ENCODE measurements at regions not wholly inside any gene's neighbourhood (a gene's known extent, or its start where the extent isn't known, plus 50 kb on each side); places are given as distances from the start of the nearest gene placed in this dataset.

GRCh38 chr6:106799031-106799894 lies 169.9 kb downstream of the QRSL1 start:
- Histone ChIP-seq H3K9me3 (ENCODE audit: control insufficient read depth in 2 of 2, insufficient read depth in 1 of 2, low read length in 1 of 2) (no peaks in the 10 kb centered on the region), H3K27me3 (ENCODE audit: control insufficient read depth in 2 of 2, insufficient read depth in 1 of 2, low read length in 1 of 2) (peaks cover 0 to 6% of the 10 kb centered on the region in 2 donors), H3K4me3 (ENCODE audit: low read length in 2 of 2) (no peak overlapping the region), H3K4me1 (ENCODE audit: control insufficient read depth in 2 of 2, insufficient read depth in 2 of 2, low read length in 2 of 2) (peaks cover 0 to 4% of the 10 kb centered on the region in 2 donors), H3K36me3 (ENCODE audit: control insufficient read depth in 2 of 2, insufficient read depth in 2 of 2, low read length in 1 of 2) (no peaks in the 10 kb centered on the region), H3K27ac (ENCODE audit: low read depth in 1 of 2, low read length in 1 of 2) (no peak overlapping the region)
- peak in 2 of 9 donors; percentile 4 to 21 for DNase-seq (ENCODE audit: low read depth in 6 of 9, low spot score in 9 of 9)
- 41% methylated on average over 8 of the region's 8 CpGs for WGBS

- no peaks in the 10 kb centered on the region for H3K9me3 ChIP-seq (ENCODE audit: control insufficient read depth in 2 of 2, insufficient read depth in 1 of 2, low read length in 1 of 2)
- peaks cover 0 to 11% of the 10 kb centered on the region in 2 donors for H3K27me3 ChIP-seq (ENCODE audit: control insufficient read depth in 2 of 2, insufficient read depth in 1 of 2, low read length in 1 of 2)
- H3K4me3 ChIP-seq (ENCODE audit: low read length in 2 of 2), result no peak overlapping the region
- H3K27ac ChIP-seq (ENCODE audit: low read depth in 1 of 2, low read length in 1 of 2), result no peak overlapping the region
- peaks cover 0 to 4% of the 10 kb centered on the region in 2 donors for H3K4me1 ChIP-seq (ENCODE audit: control insufficient read depth in 2 of 2, insufficient read depth in 2 of 2, low read length in 2 of 2)
- 94% methylated on average over 2 of the region's 2 CpGs for WGBS
- no peak for DNase-seq (ENCODE audit: low read depth in 6 of 9, low spot score in 9 of 9)
- H3K36me3 ChIP-seq (ENCODE audit: control insufficient read depth in 2 of 2, insufficient read depth in 2 of 2, low read length in 1 of 2), result no peaks in the 10 kb centered on the region
Observed at GRCh38 chr6:106797186-106797585, 167.8 kb downstream of the QRSL1 start.

- Histone ChIP-seq H3K4me1 (ENCODE audit: control insufficient read depth in 2 of 2, insufficient read depth in 2 of 2, low read length in 2 of 2) (peaks cover 0 to 4% of the 10 kb centered on the region in 2 donors), H3K27ac (ENCODE audit: low read depth in 1 of 2, low read length in 1 of 2) (no peak overlapping the region), H3K36me3 (ENCODE audit: control insufficient read depth in 2 of 2, insufficient read depth in 2 of 2, low read length in 1 of 2) (no peaks in the 10 kb centered on the region), H3K9me3 (ENCODE audit: control insufficient read depth in 2 of 2, insufficient read depth in 1 of 2, low read length in 1 of 2) (no peaks in the 10 kb centered on the region), H3K27me3 (ENCODE audit: control insufficient read depth in 2 of 2, insufficient read depth in 1 of 2, low read length in 1 of 2) (peaks cover 0 to 11% of the 10 kb centered on the region in 2 donors), H3K4me3 (ENCODE audit: low read length in 2 of 2) (no peak overlapping the region)
- no peak for DNase-seq (ENCODE audit: low read depth in 6 of 9, low spot score in 9 of 9)
- 96% methylated on average over 1 of the region's 1 CpG for WGBS
Observed at GRCh38 chr6:106796781-106797180, 167.4 kb downstream of the QRSL1 start.

- no peaks in the 10 kb centered on the region for H3K36me3 ChIP-seq (ENCODE audit: control insufficient read depth in 2 of 2, insufficient read depth in 2 of 2, low read length in 1 of 2)
- peaks cover 0 to 11% of the 10 kb centered on the region in 2 donors for H3K27me3 ChIP-seq (ENCODE audit: control insufficient read depth in 2 of 2, insufficient read depth in 1 of 2, low read length in 1 of 2)
- H3K4me3 ChIP-seq (ENCODE audit: low read length in 2 of 2), result no peak overlapping the region
- WGBS, result 91% methylated on average over 2 of the region's 2 CpGs
- H3K4me1 ChIP-seq (ENCODE audit: control insufficient read depth in 2 of 2, insufficient read depth in 2 of 2, low read length in 2 of 2), result peaks cover 0 to 4% of the 10 kb centered on the region in 2 donors
- no peak overlapping the region for H3K27ac ChIP-seq (ENCODE audit: low read depth in 1 of 2, low read length in 1 of 2)
- DNase-seq (ENCODE audit: low read depth in 6 of 9, low spot score in 9 of 9), result no peak
- no peaks in the 10 kb centered on the region for H3K9me3 ChIP-seq (ENCODE audit: control insufficient read depth in 2 of 2, insufficient read depth in 1 of 2, low read length in 1 of 2)
Observed at GRCh38 chr6:106794129-106794528, 164.8 kb downstream of the QRSL1 start.

GRCh38 chr6:106792536-106793236 lies 163.3 kb downstream of the QRSL1 start:
- no peaks in the 10 kb centered on the region for H3K9me3 ChIP-seq (ENCODE audit: control insufficient read depth in 2 of 2, insufficient read depth in 1 of 2, low read length in 1 of 2)
- peaks cover 0 to 11% of the 10 kb centered on the region in 2 donors for H3K27me3 ChIP-seq (ENCODE audit: control insufficient read depth in 2 of 2, insufficient read depth in 1 of 2, low read length in 1 of 2)
- DNase-seq (ENCODE audit: low read depth in 6 of 9, low spot score in 9 of 9), result no peak
- no peak overlapping the region for H3K27ac ChIP-seq (ENCODE audit: low read depth in 1 of 2, low read length in 1 of 2)
- no peak overlapping the region for H3K4me3 ChIP-seq (ENCODE audit: low read length in 2 of 2)
- no peaks in the 10 kb centered on the region for H3K36me3 ChIP-seq (ENCODE audit: control insufficient read depth in 2 of 2, insufficient read depth in 2 of 2, low read length in 1 of 2)
- H3K4me1 ChIP-seq (ENCODE audit: control insufficient read depth in 2 of 2, insufficient read depth in 2 of 2, low read length in 2 of 2), result no peaks in the 10 kb centered on the region
- WGBS, result 88% methylated on average over 7 of the region's 7 CpGs

- no peak for DNase-seq (ENCODE audit: low read depth in 6 of 9, low spot score in 9 of 9)
- H3K4me1 ChIP-seq (ENCODE audit: control insufficient read depth in 2 of 2, insufficient read depth in 2 of 2, low read length in 2 of 2), result no peaks in the 10 kb centered on the region
- H3K27ac ChIP-seq (ENCODE audit: low read depth in 1 of 2, low read length in 1 of 2), result no peak overlapping the region
- 95% methylated on average over 8 of the region's 8 CpGs for WGBS
- H3K9me3 ChIP-seq (ENCODE audit: control insufficient read depth in 2 of 2, insufficient read depth in 1 of 2, low read length in 1 of 2), result no peaks in the 10 kb centered on the region
- peaks cover 0 to 10% of the 10 kb centered on the region in 2 donors for H3K27me3 ChIP-seq (ENCODE audit: control insufficient read depth in 2 of 2, insufficient read depth in 1 of 2, low read length in 1 of 2)
- no peaks in the 10 kb centered on the region for H3K36me3 ChIP-seq (ENCODE audit: control insufficient read depth in 2 of 2, insufficient read depth in 2 of 2, low read length in 1 of 2)
- no peak overlapping the region for H3K4me3 ChIP-seq (ENCODE audit: low read length in 2 of 2)
Observed at GRCh38 chr6:106790935-106791334, 161.6 kb downstream of the QRSL1 start.

- no peaks in the 10 kb centered on the region for H3K9me3 ChIP-seq (ENCODE audit: control insufficient read depth in 2 of 2, insufficient read depth in 1 of 2, low read length in 1 of 2)
- peak in 1 of 9 donors; percentile 18 for DNase-seq (ENCODE audit: low read depth in 6 of 9, low spot score in 9 of 9)
Observed at GRCh38 chr6:106790149-106790770, 160.9 kb downstream of the QRSL1 start.

GRCh38 chr6:106789428-106790148 lies 160.2 kb downstream of the QRSL1 start:
- no peaks in the 10 kb centered on the region for H3K9me3 ChIP-seq (ENCODE audit: control insufficient read depth in 2 of 2, insufficient read depth in 1 of 2, low read length in 1 of 2)
- H3K4me3 ChIP-seq (ENCODE audit: low read length in 2 of 2), result no peak overlapping the region
- H3K27me3 ChIP-seq (ENCODE audit: control insufficient read depth in 2 of 2, insufficient read depth in 1 of 2, low read length in 1 of 2), result peaks cover 0 to 5% of the 10 kb centered on the region in 2 donors
- WGBS, result 93% methylated on average over 3 of the region's 3 CpGs
- no peaks in the 10 kb centered on the region for H3K4me1 ChIP-seq (ENCODE audit: control insufficient read depth in 2 of 2, insufficient read depth in 2 of 2, low read length in 2 of 2)
- H3K36me3 ChIP-seq (ENCODE audit: control insufficient read depth in 2 of 2, insufficient read depth in 2 of 2, low read length in 1 of 2), result no peaks in the 10 kb centered on the region
- DNase-seq (ENCODE audit: low read depth in 6 of 9, low spot score in 9 of 9), result no peak
- no peak overlapping the region for H3K27ac ChIP-seq (ENCODE audit: low read depth in 1 of 2, low read length in 1 of 2)

More at GRCh38 chr6:106790149-106790770, 160.9 kb downstream of the QRSL1 start:
- Histone ChIP-seq H3K4me3 (ENCODE audit: low read length in 2 of 2) (no peak overlapping the region), H3K27ac (ENCODE audit: low read depth in 1 of 2, low read length in 1 of 2) (no peak overlapping the region), H3K36me3 (ENCODE audit: control insufficient read depth in 2 of 2, insufficient read depth in 2 of 2, low read length in 1 of 2) (no peaks in the 10 kb centered on the region), H3K4me1 (ENCODE audit: control insufficient read depth in 2 of 2, insufficient read depth in 2 of 2, low read length in 2 of 2) (no peaks in the 10 kb centered on the region), H3K27me3 (ENCODE audit: control insufficient read depth in 2 of 2, insufficient read depth in 1 of 2, low read length in 1 of 2) (peaks cover 0 to 5% of the 10 kb centered on the region in 2 donors)
- WGBS, result 92% methylated on average over 8 of the region's 8 CpGs

Data from thymus (tissue), 11 donors.